ENCODE measurements at regions not wholly inside any gene's neighbourhood (a gene's known extent, or its start where the extent isn't known, plus 50 kb on each side); places are given as distances from the start of the nearest gene placed in this dataset.
A peak's percentile ranks its signal among the peaks of the same experiment; 100 is the strongest.

GRCh38 chr5:5585751-5586341, 163.4 kb downstream of the ICE1 start:
- intact Hi-C loops (cut with DNase I): no loop called here
- DNase-seq (ENCODE audit: low spot score): no peak

DNA sequence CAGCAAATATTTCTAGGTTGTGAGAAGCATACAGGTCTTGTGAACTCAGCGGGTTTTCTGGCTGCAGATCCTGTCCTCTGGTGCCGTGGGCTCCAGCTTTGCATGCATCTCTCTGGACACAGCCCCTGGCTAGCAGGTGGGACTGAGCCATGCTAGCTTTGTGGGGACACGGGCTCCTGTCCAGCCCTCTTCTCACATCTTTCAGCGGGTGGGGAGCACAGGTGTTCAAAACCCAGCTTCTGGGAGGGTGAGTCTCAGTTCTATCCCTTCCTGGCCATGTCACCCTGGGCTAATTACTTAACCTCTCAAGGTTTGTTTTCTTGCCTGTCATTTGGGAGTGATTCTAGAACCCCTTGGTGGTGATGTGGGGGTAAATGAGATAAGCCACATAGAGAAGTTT, 162.3 kb downstream of the ICE1 start:
- DNase-seq (ENCODE audit: low spot score): no peak
- intact Hi-C loops (cut with DNase I): no loop called here

DNA sequence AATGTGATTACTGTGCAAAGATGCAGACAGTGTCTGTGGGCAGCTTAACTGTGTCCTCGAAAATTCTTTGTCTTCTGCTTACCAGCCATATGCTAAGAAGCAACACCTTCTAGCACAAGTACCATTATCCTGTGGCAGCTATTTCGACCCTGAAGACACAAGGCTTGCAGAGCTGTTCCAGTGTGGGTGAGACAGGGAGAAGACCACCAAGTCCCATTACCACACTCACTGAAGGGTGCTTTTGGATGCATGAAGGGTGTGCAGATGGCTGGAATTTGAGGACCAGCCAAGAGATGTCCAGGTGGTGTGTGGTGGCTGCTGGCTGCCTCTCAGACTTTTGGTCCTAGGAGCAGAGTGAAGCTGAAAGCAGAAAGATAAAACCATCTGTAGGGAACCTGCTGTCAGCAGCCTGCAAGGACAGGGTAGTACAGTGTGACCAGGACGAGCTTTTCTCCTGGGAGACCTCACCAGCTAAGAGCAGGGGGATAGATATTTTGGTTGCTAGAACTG, 161.8 kb downstream of the ICE1 start:
- intact Hi-C loops (cut with DNase I): no loop called here
- DNase-seq (ENCODE audit: low spot score): no peak

DNA sequence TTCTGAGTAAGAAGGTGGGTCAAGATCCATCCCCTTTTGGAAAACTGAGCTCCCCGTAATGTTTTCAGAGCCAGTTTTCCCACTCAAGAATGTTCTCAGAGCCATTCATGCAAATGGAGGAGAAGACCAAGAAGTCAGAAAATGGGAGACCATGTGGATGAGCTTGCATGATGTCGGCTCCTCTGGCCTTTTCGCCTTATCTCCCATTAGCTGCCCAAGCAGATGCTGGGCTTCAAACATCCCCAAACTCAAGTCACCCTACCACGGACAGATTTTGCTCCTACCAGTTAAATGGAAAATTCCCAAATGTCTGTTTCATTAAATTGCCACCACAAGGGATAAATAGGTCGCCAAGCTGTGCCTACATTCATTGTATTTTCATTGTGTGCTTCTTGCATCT, 161.4 kb downstream of the ICE1 start:
- intact Hi-C loops (cut with DNase I): no loop called here
- DNase-seq (ENCODE audit: low spot score): no peak

DNA sequence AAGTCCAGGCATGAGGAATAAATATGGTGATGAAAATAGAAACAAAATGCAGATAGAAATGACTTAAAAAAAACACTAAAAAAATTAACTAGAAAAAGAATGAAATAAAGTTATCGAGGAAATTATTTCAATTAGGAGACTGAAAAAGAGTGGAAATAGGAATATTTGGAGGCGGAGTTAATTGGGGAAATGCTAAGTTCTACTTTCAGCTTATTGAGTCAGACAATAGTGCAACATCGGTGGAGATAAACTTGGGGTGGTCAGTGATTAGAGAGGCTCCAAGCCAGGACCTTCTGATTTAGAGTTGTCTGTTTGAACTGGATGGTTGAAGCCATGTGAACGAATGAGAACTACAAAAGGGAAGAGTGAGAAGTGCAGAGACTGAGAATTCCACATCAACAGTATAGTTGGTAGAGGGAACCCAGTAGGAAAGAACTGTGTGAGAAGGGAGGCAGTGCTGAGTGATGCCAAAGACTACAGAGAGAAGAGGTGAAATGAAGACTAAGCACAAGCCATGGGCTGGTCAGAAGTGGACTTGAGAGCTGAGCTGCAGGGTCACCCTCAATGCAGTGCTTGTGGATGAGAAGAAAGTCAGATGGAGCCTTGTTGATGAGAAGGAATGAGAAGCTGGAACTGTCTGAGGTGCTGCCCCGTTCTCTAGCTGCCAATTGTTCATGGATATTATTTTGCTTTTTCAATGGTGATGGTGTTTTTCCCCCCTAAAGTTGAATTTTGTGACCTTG, 160.7 kb downstream of the ICE1 start:
- intact Hi-C loops (cut with DNase I): no loop called here
- no peak for DNase-seq (ENCODE audit: low spot score)

GRCh38 chr5:5581080-5581479, 158.6 kb downstream of the ICE1 start:
- intact Hi-C loops (cut with DNase I): no loop called here
- DNase-seq (ENCODE audit: low spot score): no peak

DNA sequence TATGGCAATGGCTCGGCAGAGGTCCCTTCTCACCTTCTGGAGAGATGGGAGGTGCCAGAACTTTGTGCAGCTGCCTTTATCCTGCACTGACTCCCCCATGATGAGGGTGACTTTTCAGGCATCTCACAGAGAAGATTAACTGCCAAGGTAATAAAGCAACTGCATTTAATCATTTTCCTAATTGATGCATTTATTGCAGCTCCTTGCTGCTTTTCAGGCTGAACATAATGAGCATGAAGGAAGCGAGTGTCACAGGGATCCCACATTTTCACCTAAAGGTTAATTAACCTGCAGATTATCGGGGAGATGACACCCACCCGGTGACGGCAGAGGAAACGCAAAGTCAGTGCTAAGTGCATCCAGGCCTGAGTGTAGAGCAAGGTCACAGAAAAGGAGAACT, 154.3 kb downstream of the ICE1 start:
- intact Hi-C loops (cut with DNase I): no loop called here
- DNase-seq (ENCODE audit: low spot score): no peak

DNA sequence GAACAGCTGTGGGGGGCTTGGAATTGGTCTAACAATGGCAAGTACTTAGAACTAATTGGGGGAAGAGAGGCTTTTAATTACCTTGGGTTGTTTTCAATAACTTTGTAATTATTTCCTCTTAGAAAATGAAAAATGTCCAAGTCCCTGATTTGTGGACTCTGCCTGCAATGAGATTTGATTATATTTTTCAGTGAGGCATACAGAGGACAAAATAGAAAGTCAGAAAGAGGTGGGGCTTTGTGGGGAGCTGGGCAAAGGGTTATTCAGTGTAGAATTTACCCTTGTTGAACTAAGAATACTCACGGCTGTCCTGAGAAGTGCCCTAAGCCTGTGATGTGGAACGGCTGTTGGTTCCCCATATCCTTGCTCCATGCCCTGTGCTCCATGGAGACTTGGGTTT, 153.0 kb downstream of the ICE1 start:
- DNase-seq (ENCODE audit: low spot score): no peak
- intact Hi-C loops (cut with DNase I): no loop called here

GRCh38 chr5:5573798-5574380, 151.4 kb downstream of the ICE1 start:
- intact Hi-C loops (cut with DNase I): no loop called here

DNA sequence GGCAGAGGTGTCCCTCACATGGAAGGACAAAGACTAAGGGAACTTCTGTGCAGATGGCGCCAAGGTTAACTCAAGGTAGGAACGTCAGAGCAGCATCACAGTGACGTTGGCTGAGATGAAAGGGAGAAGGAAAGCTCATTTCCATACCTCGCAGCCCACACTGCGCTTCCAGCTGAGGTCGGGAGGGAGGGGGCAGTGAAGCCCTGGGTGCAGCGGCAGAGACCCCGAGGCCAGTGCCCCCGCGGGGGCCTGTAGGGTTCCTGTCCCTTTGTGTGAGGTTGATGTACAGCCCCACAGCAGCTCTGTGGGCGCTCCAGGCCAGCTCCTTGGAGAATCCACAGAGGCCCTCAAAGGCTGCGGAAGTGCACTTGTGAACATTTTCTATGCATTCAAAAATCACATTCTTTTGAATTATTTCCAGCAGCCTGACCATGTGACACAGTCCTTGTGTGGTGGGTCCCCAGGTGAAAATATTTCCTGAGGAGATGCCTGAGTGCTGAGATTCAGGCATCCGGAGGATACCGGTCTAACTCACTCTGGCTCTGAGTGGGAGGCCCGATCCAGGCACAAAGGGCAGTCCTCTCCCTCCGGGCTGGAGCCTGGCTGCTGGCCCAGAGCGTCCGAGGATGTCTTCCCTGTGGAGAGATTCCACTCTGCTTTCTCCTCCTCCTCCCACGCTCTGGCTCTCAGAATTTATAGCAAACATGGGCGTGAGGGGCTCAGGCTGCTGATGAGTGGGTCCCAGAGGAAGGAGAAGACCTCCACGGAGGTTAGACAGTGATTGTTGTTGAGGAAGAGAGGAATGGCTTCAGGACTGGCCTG, 150.7 kb downstream of the ICE1 start:
- intact Hi-C loops (cut with DNase I): no loop called here
- DNase-seq (ENCODE audit: low spot score): peak; percentile 90

More at GRCh38 chr5:5573798-5574380, 151.4 kb downstream of the ICE1 start:
- no peak for DNase-seq (ENCODE audit: low spot score)

GRCh38 chr5:5572010-5572865, 149.8 kb downstream of the ICE1 start:
- intact Hi-C loops (cut with DNase I): no loop called here
- DNase-seq (ENCODE audit: low spot score): peak; percentile 93

GRCh38 chr5:5570646-5571045, 148.2 kb downstream of the ICE1 start:
- no peak for DNase-seq (ENCODE audit: low spot score)
- intact Hi-C loops (cut with DNase I): no loop called here

GRCh38 chr5:5564898-5565297, 142.4 kb downstream of the ICE1 start:
- intact Hi-C loops (cut with DNase I): no loop called here
- no peak for DNase-seq (ENCODE audit: low spot score)

DNA sequence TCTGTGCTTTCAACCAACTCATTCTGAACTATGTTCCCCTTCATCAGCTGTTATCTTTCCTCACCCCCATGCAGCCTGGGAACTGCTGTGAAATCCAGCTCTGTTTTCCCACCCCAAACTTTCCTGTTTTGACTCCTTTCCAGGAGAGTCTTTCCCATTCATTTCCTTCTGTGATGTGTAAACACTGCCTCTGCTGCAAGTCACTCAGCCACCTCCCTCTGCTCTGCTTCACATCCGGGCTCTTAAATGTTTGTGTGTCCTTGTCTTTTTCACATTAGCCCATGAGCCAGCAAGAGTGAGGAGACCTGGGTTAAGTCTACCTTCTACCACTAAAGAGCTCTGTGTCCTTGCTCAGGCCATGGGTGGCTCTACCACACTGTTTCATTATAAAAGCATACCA, 137.5 kb downstream of the ICE1 start:
- intact Hi-C loops (cut with DNase I): no loop called here
- no peak for DNase-seq (ENCODE audit: low spot score)

DNA sequence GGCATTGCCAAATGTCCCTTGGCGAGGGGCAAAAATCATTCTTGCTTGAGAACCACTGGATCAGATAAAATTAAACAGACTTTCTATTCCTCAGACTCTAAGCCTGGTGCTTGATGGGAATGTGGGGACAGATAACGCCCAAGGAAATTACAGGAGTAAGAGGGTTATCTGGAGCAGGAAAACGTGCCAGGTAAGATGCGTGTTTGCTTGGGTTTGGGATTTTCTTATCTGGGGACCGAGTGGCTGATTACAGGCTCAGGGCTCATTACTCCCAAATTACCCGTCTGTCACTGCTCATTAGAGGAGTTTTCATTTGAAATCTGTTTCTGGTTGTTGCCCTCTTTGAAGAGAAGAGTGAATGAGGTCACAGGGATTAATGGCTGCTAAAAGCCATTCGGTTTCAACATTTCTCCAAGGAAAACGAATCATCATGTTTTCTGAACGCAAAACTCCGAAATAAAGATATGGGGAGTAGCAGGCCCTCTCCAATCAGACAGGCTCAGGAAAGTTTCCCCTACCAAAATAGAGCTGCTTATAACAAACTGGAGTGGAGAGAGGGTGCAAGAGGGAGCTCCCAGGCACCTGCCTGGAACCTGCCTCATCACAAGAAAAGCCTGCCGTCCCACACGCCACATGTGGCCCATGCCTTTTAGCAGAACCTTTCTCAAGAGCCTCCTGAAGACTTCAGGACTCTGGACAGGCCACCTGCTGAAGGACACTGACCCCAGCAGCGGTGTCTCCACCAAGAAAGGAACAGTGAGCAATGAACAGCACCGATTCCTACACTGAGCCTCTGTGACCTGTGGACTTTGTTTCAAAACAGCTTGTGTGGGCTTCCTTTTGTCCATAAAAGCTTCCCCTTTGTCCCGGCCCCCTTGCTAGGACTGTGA, 136.4 kb downstream of the ICE1 start:
- DNase-seq (ENCODE audit: low spot score): no peak
- intact Hi-C loops (cut with DNase I): no loop called here

- no peak for DNase-seq (ENCODE audit: low spot score)
- intact Hi-C loops (cut with DNase I): no loop called here
Observed at GRCh38 chr5:5558102-5558501, 135.6 kb downstream of the ICE1 start.

DNA sequence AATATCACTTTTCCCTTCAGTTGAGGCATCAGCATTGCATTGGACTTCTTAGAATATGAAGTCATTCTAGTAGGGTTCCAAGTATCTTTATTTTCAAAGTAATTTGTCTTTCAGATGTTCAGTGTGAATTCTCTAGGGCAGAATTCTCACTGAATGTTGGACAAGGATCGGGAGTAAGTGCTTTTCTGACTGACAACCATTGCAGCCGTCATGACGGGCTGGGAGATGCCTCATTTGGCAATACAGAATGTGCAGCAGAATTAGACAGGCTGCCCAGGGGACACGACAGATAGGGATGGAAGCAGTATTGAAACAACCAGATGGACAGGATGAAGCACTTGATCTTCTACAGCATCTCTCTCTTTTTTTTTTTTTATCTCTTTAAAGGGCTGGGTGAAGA, 129.0 kb downstream of the ICE1 start:
- DNase-seq (ENCODE audit: low spot score): no peak
- intact Hi-C loops (cut with DNase I): no loop called here

GRCh38 chr5:5546408-5546807, 123.9 kb downstream of the ICE1 start:
- intact Hi-C loops (cut with DNase I): no loop called here

More at GRCh38 chr5:5546408-5546807, 123.9 kb downstream of the ICE1 start:
- no peak for DNase-seq (ENCODE audit: low spot score)

All from posterior vena cava (tissue), 2 donors.